ENCODE measurements at regions not wholly inside any gene's neighbourhood (a gene's known extent, or its start where the extent isn't known, plus 50 kb on each side); places are given as distances from the start of the nearest gene placed in this dataset.

DNA sequence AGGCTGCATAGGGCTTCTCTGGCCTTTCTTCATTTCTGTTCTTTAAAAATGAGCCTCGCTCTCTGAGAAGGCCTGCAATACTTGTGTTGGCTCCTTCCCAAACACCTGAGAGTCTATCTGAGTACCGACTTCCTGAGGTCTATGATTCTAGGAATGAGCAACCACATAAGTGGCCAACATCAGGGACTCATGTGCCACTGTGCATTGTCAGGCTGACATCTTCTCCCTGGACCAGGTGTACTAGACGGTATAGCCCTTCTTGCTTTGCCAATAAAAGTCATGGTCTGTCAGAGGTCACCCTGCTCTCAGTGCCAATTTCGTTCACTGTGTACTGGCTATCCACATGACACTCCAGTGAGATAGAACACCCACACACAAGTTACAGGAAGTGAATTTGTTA, 67.4 kb upstream of the EPHA5 start:
- TF ChIP-seq POLR2A (IDR thresholded peaks at IDR 0.05) (no peak), POLR2AphosphoS5 (IDR thresholded peaks at IDR 0.05) (no peak)
- TF ChIP-seq, protein P1, sequence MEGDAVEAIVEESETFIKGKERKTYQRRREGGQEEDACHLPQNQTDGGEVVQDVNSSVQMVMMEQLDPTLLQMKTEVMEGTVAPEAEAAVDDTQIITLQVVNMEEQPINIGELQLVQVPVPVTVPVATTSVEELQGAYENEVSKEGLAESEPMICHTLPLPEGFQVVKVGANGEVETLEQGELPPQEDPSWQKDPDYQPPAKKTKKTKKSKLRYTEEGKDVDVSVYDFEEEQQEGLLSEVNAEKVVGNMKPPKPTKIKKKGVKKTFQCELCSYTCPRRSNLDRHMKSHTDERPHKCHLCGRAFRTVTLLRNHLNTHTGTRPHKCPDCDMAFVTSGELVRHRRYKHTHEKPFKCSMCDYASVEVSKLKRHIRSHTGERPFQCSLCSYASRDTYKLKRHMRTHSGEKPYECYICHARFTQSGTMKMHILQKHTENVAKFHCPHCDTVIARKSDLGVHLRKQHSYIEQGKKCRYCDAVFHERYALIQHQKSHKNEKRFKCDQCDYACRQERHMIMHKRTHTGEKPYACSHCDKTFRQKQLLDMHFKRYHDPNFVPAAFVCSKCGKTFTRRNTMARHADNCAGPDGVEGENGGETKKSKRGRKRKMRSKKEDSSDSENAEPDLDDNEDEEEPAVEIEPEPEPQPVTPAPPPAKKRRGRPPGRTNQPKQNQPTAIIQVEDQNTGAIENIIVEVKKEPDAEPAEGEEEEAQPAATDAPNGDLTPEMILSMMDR (IDR thresholded peaks at IDR 0.05) = no peak
